Osteoblast (primary cell): ENCODE measurements at regions not wholly inside any gene's neighbourhood (a gene's known extent, or its start where the extent isn't known, plus 50 kb on each side); places are given as distances from the start of the nearest gene placed in this dataset.

Experiments used
- DNase-seq: peaks from one replicate; pipeline ENCODE4 v3.0.0; 2011; ENCODE audit warnings: low spot score, mixed read lengths; ENCODE audit not compliant: insufficient read length; ENCODE audit errors: missing footprints
- H2AFZ ChIP-seq: 2 replicates; pipeline ENCODE4 v1.6.0; 2011; ENCODE audit warnings: mild to moderate bottlenecking, low read length
- H3K27ac ChIP-seq: 2 replicates; pipeline ENCODE4 v1.5.1; 2011; ENCODE audit warnings: mild to moderate bottlenecking, low read depth, low read length, moderate library complexity
- H3K27me3 ChIP-seq: 2 replicates; pipeline ENCODE4 v1.6.0; 2012; ENCODE audit warnings: mild to moderate bottlenecking, control low read depth, inconsistent platforms, low read length, moderate library complexity; ENCODE audit not compliant: insufficient read depth
- H3K36me3 ChIP-seq: 2 replicates; pipeline ENCODE4 v1.5.1; 2011; ENCODE audit warnings: mild to moderate bottlenecking, low read length, control low read depth, moderate library complexity; ENCODE audit not compliant: insufficient read depth
- H3K4me1 ChIP-seq: 2 replicates; pipeline ENCODE4 v1.5.1; 2011; ENCODE audit warnings: mild to moderate bottlenecking, low read length, control low read depth, moderate library complexity; ENCODE audit not compliant: insufficient read depth
- H3K4me2 ChIP-seq: 2 replicates; pipeline ENCODE4 v1.6.0; 2011; ENCODE audit warnings: mild to moderate bottlenecking, low read length; ENCODE audit not compliant: insufficient read depth
- H3K4me3 ChIP-seq: fragments of 200-600 bp; sonication (generic); 3 replicates; pipeline ENCODE4 v1.5.1; 2012; ENCODE audit warnings: mild to moderate bottlenecking, low read length, inconsistent platforms; ENCODE audit not compliant: insufficient read depth
- H3K79me2 ChIP-seq: 2 replicates; pipeline ENCODE4 v1.6.0; 2012; ENCODE audit warnings: mild to moderate bottlenecking, low read length, control low read depth, inconsistent platforms; ENCODE audit not compliant: insufficient read depth
- H3K9me3 ChIP-seq: 2 replicates; pipeline ENCODE4 v1.5.1; 2011; ENCODE audit warnings: low read depth, low read length, control low read depth
- H4K20me1 ChIP-seq: 2 replicates; pipeline ENCODE4 v1.6.0; 2012; ENCODE audit warnings: mild to moderate bottlenecking, low read length, control low read depth; ENCODE audit not compliant: insufficient read depth
- TF ChIP-seq, protein P1 (sequence below): IDR thresholded peaks from 2 replicates; pipeline ENCODE4 v1.5.1; 2011; ENCODE audit warnings: mild to moderate bottlenecking, low read depth, low read length, moderate library complexity; ENCODE audit errors: extremely low read depth

DNA sequence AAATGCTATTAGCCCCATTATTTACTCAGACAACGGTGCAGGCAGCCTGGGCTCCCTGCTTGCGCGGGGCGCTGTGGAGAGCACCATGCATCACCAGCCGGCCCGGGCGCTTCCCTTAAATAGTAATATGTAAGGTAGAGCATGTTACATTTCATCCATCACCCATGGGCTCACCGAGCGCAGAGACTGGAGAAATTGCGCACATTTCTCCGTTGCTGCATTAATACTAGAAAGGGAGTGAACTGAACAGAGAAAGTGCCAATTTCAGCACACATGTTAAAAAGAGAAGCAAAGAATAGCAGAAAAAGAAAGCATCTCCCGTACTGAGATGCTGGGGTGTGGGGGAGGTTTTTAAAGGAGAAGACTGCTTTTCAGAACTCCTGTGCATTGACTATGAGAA is 400.3 kb downstream of the ZSWIM6 start:
- Histone ChIP-seq H3K36me3 (no peaks in the 10 kb centered on the region), H3K4me3 (no peak overlapping the region), H3K79me2 (no peaks in the 10 kb centered on the region), H3K9me3 (no peaks in the 10 kb centered on the region), H3K4me1 (no peaks in the 10 kb centered on the region), H3K27ac (no peak overlapping the region), H4K20me1 (no peaks in the 10 kb centered on the region), H3K27me3 (peaks cover 7% of the 10 kb centered on the region), H3K4me2 (no peak overlapping the region), H2AFZ (no peak overlapping the region)
- TF ChIP-seq, protein P1, sequence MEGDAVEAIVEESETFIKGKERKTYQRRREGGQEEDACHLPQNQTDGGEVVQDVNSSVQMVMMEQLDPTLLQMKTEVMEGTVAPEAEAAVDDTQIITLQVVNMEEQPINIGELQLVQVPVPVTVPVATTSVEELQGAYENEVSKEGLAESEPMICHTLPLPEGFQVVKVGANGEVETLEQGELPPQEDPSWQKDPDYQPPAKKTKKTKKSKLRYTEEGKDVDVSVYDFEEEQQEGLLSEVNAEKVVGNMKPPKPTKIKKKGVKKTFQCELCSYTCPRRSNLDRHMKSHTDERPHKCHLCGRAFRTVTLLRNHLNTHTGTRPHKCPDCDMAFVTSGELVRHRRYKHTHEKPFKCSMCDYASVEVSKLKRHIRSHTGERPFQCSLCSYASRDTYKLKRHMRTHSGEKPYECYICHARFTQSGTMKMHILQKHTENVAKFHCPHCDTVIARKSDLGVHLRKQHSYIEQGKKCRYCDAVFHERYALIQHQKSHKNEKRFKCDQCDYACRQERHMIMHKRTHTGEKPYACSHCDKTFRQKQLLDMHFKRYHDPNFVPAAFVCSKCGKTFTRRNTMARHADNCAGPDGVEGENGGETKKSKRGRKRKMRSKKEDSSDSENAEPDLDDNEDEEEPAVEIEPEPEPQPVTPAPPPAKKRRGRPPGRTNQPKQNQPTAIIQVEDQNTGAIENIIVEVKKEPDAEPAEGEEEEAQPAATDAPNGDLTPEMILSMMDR = no peak
- no peak for DNase-seq

DNA sequence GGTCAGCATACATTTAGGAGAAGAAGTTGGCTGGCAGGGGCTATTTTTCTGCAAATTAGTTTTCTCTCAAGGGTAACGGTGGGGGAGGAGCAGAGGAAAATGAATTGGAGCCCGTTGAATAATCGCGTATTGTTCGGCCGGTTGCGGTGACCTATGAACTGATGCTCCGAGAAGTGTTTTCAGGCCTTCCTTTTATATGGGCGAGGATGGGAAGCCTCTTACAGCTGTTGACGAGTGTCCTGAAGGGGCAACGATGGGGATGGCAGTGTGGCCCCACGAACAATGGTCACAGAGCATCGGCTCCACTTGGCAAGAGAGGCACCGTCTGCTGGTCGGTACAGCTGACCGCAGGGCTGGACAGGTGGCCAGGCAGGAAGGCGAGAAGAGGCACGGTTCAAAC is 400.7 kb downstream of the ZSWIM6 start:
- H3K36me3 ChIP-seq = no peaks in the 10 kb centered on the region

DNA sequence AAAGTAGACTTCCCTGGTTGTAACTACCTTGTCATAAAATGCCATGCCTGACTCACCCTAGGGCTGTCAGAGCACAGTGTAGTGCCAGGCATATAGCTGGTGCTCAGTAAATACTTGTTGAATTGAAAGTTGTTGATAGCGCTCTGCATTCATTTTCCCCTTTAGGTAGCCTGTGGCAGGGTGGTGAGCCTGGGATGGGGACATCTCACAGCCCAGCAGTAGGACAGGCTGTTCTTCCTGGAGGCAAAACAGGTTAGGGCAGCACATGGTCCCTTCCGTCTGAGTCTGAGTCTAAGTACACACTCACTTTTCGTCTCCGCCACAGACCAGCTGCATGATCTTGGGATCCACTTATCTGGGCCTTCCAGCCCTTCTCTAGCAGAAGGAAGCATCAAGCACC is 401.9 kb downstream of the ZSWIM6 start:
- Histone ChIP-seq H3K9me3 (no peaks in the 10 kb centered on the region), H3K4me1 (no peaks in the 10 kb centered on the region), H3K4me3 (no peak overlapping the region), H2AFZ (no peak overlapping the region), H3K36me3 (no peaks in the 10 kb centered on the region), H3K79me2 (no peaks in the 10 kb centered on the region), H3K27ac (no peak overlapping the region), H3K27me3 (peaks cover 7% of the 10 kb centered on the region), H3K4me2 (no peak overlapping the region), H4K20me1 (no peaks in the 10 kb centered on the region)
- no peak for DNase-seq
- TF ChIP-seq, protein P1 = no peak

More for the DNA sequence above, 400.7 kb downstream of the ZSWIM6 start:
- no peaks in the 10 kb centered on the region for H4K20me1 ChIP-seq
- no peak overlapping the region for H3K4me2 ChIP-seq
- H3K27me3 ChIP-seq = peaks cover 7% of the 10 kb centered on the region
- DNase-seq = no peak
- no peak overlapping the region for H3K27ac ChIP-seq
- TF ChIP-seq, protein P1 = no peak
- no peaks in the 10 kb centered on the region for H3K9me3 ChIP-seq
- no peak overlapping the region for H2AFZ ChIP-seq
- H3K4me1 ChIP-seq = no peaks in the 10 kb centered on the region
- no peak overlapping the region for H3K4me3 ChIP-seq
- no peaks in the 10 kb centered on the region for H3K79me2 ChIP-seq

DNA sequence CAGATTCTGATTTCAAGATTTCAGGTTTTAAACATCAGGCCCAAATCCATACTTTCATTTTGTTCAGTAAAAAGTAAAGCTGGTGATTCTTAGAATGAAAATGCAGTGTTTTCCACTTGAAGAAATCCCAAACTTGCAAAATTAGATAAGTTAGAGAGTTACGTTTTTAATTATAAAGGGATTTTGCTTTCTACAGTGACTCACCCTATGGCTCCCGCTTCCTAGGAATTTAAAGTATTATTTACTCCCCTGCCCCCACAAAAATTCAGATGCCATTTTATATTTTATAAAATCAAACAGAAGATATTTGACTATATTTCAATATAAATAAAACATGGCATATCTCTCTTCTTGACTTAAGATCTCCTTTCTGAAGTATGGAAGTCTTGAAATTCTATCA is 402.9 kb downstream of the ZSWIM6 start:
- Histone ChIP-seq H3K4me2 (no peak overlapping the region), H4K20me1 (no peaks in the 10 kb centered on the region), H2AFZ (peak overlapping the region; percentile 37), H3K36me3 (no peaks in the 10 kb centered on the region), H3K79me2 (no peaks in the 10 kb centered on the region), H3K27ac (no peak overlapping the region), H3K4me1 (no peaks in the 10 kb centered on the region), H3K9me3 (no peaks in the 10 kb centered on the region), H3K27me3 (peaks cover 7% of the 10 kb centered on the region), H3K4me3 (no peak overlapping the region)
- DNase-seq = no peak
- TF ChIP-seq, protein P1 = no peak
